ENCODE measurements at regions not wholly inside any gene's neighbourhood (a gene's known extent, or its start where the extent isn't known, plus 50 kb on each side); places are given as distances from the start of the nearest gene placed in this dataset.

DNA sequence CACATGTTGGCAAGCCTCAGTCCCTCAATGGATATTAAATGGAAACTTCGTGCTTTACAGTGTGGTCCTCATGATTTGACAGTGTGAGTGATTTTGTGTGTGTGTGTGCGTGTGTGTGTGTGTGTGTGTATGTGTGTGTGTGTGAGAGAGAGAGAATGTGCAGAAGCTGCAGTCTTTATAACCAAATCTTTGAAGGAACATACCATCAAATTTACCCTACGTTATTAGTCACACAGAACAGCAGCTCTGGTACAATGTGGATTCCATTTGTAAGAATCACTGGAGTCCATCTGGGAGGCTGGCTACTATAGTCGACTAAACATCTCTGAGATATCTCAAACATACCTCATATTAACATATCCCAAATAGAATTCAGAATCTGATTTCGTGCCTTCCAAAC lies 928.0 kb upstream of the POT1 start:
- DNase-seq (ENCODE audit: extremely low read depth in 1 of 4, low spot score in 3 of 4) (no peak), ATAC-seq (no peak), FAIRE-seq (no peak)
- no peak for TF ChIP-seq CTBP1 (IDR thresholded peaks at IDR 0.05; ENCODE audit: borderline replicate concordance)
- TF ChIP-seq HDAC8 (tag; IDR thresholded peaks at IDR 0.05), result no peak
- no peak for TF ChIP-seq EHMT2 (IDR thresholded peaks at IDR 0.05)
- no peak for TF ChIP-seq ZNF253 (CRISPR knock-in tag; conservative IDR thresholded peaks at IDR 0.05)
- no peak for TF ChIP-seq CREM (IDR thresholded peaks at IDR 0.05; ENCODE audit: low read depth)
- no peak for TF ChIP-seq MYNN (IDR thresholded peaks at IDR 0.05)
- no peak for TF ChIP-seq MYNN (CRISPR knock-in tag; IDR thresholded peaks at IDR 0.05)
- no peak for TF ChIP-seq CCNT2 (IDR thresholded peaks at IDR 0.05; ENCODE audit: borderline replicate concordance, extremely low read depth, insufficient read length, low read depth, low read length)
- no peak for TF ChIP-seq RBM39 (optimal IDR thresholded peaks at IDR 0.05; ENCODE audit: low read depth, low read length)
- no peak for TF ChIP-seq ZC3H11A (IDR thresholded peaks at IDR 0.05; ENCODE audit: low read depth, low read length)
- no peak for TF ChIP-seq ZNF780A (CRISPR knock-in tag; IDR thresholded peaks at IDR 0.05)
- no peak for TF ChIP-seq PHF8 (IDR thresholded peaks at IDR 0.05; ENCODE audit: borderline replicate concordance, low read length)
- no peak for TF ChIP-seq AFF1 (IDR thresholded peaks at IDR 0.05; ENCODE audit: low read depth in 1 of 2, partially characterized antibody in 2 of 2)
- H3K9me3 ChIP-seq (replicated peaks; ENCODE audit: control insufficient read depth, insufficient read depth, low read depth, low read length), result no peaks in the 10 kb centered on the region
- H3K4me2 ChIP-seq (ENCODE audit: insufficient read depth, low read length), result no peak overlapping the region
- ChIA-PET CTCF (ENCODE audit: low intra/inter-chr PET ratio) (no interaction called here), POLR2A (interaction anchor here (0.7 kb wide), 1 partner anchor 1239 kb away, joined by 3 read pairs; no protein-coding TSS in a partner anchor)
- WGBS (ENCODE audit: insufficient coverage, low coverage, missing lambda C conversion rate), result under 1% methylated on average over 5 of the region's 5 CpGs
- no peaks in the 10 kb centered on the region for H3K79me2 ChIP-seq (ENCODE audit: control insufficient read depth, insufficient read depth, low read length)
- no peaks in the 10 kb centered on the region for H3K4me1 ChIP-seq (replicated peaks in 1 of 2; ENCODE audit: control insufficient read depth in 2 of 2, insufficient read depth in 2 of 2, low read length in 2 of 2)
- no peak overlapping the region for H3K9ac ChIP-seq (ENCODE audit: insufficient read depth in 1 of 2, low read depth in 2 of 2, low read length in 2 of 2)
- in situ Hi-C loops (cut with MboI) (no loop called here), intact Hi-C loops (cut with micrococcal nuclease) (no loop called here)
- H3K36me3 ChIP-seq (ENCODE audit: control insufficient read depth, insufficient read depth, low read length), result no peaks in the 10 kb centered on the region
- no peaks in the 10 kb centered on the region for H4K20me1 ChIP-seq (replicated peaks; ENCODE audit: control insufficient read depth, insufficient read depth, low read length)
- no TSS peak for BruUV-seq (replicated peaks)
- no peak overlapping the region for H3K27ac ChIP-seq (ENCODE audit: extremely low read depth, low read depth, low read length)
- H2AFZ ChIP-seq (ENCODE audit: low read depth, low read length), result no peak overlapping the region
- no peaks in the 10 kb centered on the region for H3K27me3 ChIP-seq (ENCODE audit: control insufficient read depth in 2 of 2, insufficient read depth in 2 of 2, low read length in 2 of 2)
- no peak overlapping the region for H3K4me3 ChIP-seq
- H3K9me1 ChIP-seq (ENCODE audit: control insufficient read depth, insufficient read depth, low read length), result no peaks in the 10 kb centered on the region
